ENCODE measurements at regions not wholly inside any gene's neighbourhood (a gene's known extent, or its start where the extent isn't known, plus 50 kb on each side); places are given as distances from the start of the nearest gene placed in this dataset.

DNA sequence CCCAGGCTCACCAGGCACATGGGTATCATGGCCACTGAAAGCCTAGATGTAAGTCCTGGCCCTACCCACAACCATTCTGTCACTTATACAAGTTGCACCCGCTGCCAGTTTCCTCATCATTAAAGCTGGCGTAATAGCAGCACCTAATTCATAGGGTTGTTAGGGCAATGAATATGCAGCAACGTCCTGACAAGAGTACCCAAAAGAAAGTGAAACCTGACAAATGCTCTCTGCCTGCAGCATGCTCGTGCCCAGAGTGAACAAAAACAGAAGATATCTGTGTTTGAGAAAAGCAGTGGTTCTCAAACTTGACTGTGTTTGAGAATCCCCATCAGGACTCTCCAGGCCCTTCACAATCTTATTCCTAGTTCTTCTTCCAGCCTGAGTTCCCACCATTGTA, 632.4 kb downstream of the SEMA5A start:
- H3K27ac ChIP-seq (ENCODE audit: low read depth, low read length): no peak overlapping the region
- no peak overlapping the region for H3K18ac ChIP-seq (ENCODE audit: extremely low read depth, low read length)
- no peak overlapping the region for H2AFZ ChIP-seq (ENCODE audit: low read length)
- no peak overlapping the region for H3K4me2 ChIP-seq (ENCODE audit: insufficient read depth in 1 of 2, low read depth in 2 of 2, low read length in 2 of 2)
- H3K23ac ChIP-seq (ENCODE audit: insufficient read length): no peak overlapping the region
- CTCF ChIA-PET (ENCODE audit: partially characterized antibody): interaction anchor here (0.6 to 0.7 kb wide), 2 partner anchors 397 to 1109 kb away, joined by 3 read pairs; no protein-coding TSS in a partner anchor
- DNase-seq (ENCODE audit: low read depth in 1 of 2, low spot score in 2 of 2) (no peak), FAIRE-seq (no peak)
- 84% methylated on average over 4 of the region's 4 CpGs; no CpG with 5 or more reads in 1 of the 2 experiments for WGBS, 2 experiments (ENCODE audit: extremely low coverage in 1 of 2, insufficient coverage in 1 of 2, insufficient read length in 1 of 2, insufficient replicate concordance in 2 of 2, low coverage in 1 of 2, low lambda C conversion rate in 2 of 2, missing lambda C conversion rate in 1 of 2)
- H3K4me3 ChIP-seq (ENCODE audit: extremely low read depth in 1 of 4, insufficient read depth in 2 of 4, low read depth in 3 of 4, low read length in 4 of 4): no peak overlapping the region
- H2BK15ac ChIP-seq (ENCODE audit: low read length): no peak overlapping the region
- H3K9me3 ChIP-seq (ENCODE audit: insufficient read depth in 2 of 2, low read depth in 1 of 2, low read length in 1 of 2): no peaks in the 10 kb centered on the region
- no peaks in the 10 kb centered on the region for H3K79me1 ChIP-seq (ENCODE audit: low read depth, low read length)
- no peak overlapping the region for H3K9ac ChIP-seq (replicated peaks in 1 of 4; ENCODE audit: extremely low read depth in 1 of 4, low read depth in 3 of 4, low read length in 3 of 4)
- H3K79me2 ChIP-seq (ENCODE audit: control insufficient read depth in 1 of 2, insufficient read depth in 2 of 2, low read length in 2 of 2): no peaks in the 10 kb centered on the region
- TF ChIP-seq CBX5 (IDR thresholded peaks at IDR 0.05; ENCODE audit: low read depth, low read length) (no peak), E2F6 (IDR thresholded peaks at IDR 0.05) (no peak), HDAC2 (IDR thresholded peaks at IDR 0.05; ENCODE audit: borderline replicate concordance in 1 of 2, low read depth in 2 of 2, low read length in 2 of 2) (no peak)
- no peak overlapping the region for H3K56ac ChIP-seq (replicated peaks; ENCODE audit: insufficient read length, low read depth, low read length)
- no peak overlapping the region for H3K4ac ChIP-seq (replicated peaks; ENCODE audit: insufficient read length, low read depth, low read length)
- no peaks in the 10 kb centered on the region for H3K4me1 ChIP-seq (replicated peaks in 1 of 4; ENCODE audit: control insufficient read depth in 3 of 4, insufficient read depth in 4 of 4, low read length in 3 of 4)
- H2BK5ac ChIP-seq (ENCODE audit: low read depth, low read length): no peak overlapping the region
- H2BK120ac ChIP-seq (replicated peaks; ENCODE audit: low read depth, low read length): no peak overlapping the region
- no peak overlapping the region for H4K8ac ChIP-seq (ENCODE audit: extremely low read depth, insufficient read depth, low read length)
- H2BK12ac ChIP-seq (ENCODE audit: low read depth, low read length): no peak overlapping the region
- no peaks in the 10 kb centered on the region for H4K20me1 ChIP-seq (replicated peaks in 1 of 2; ENCODE audit: control insufficient read depth in 1 of 2, insufficient read depth in 2 of 2, low read length in 2 of 2)
- no peaks in the 10 kb centered on the region for H3K27me3 ChIP-seq (replicated peaks in 1 of 4; ENCODE audit: control insufficient read depth in 3 of 4, extremely low read depth in 1 of 4, insufficient read depth in 3 of 4, low read length in 3 of 4)
- no peak overlapping the region for H3K14ac ChIP-seq (ENCODE audit: insufficient read length)
- POLR2A ChIA-PET (ENCODE audit: partially characterized antibody): no interaction called here
- no peaks in the 10 kb centered on the region for H3K23me2 ChIP-seq (ENCODE audit: low read depth, low read length)
- H4K91ac ChIP-seq (replicated peaks; ENCODE audit: insufficient read length, low read length): no peak overlapping the region
- no peak overlapping the region for H2AK5ac ChIP-seq (ENCODE audit: low read depth, low read length)
- no peaks in the 10 kb centered on the region for H3K36me3 ChIP-seq (ENCODE audit: control insufficient read depth in 2 of 4, insufficient read depth in 4 of 4, low read length in 3 of 4)
- no peak overlapping the region for H4K5ac ChIP-seq (ENCODE audit: insufficient read length, low read depth, low read length)
- H2BK20ac ChIP-seq (ENCODE audit: low read length): no peak overlapping the region

Measured in H1 (cell line).